GM19043 (cell line): ENCODE measurements at regions not wholly inside any gene's neighbourhood (a gene's known extent, or its start where the extent isn't known, plus 50 kb on each side); places are given as distances from the start of the nearest gene placed in this dataset.
"Not testable (repeated sequence)": the region's sequence is repeated elsewhere in the genome, so short reads cannot be mapped to it uniquely, and the experiment has no call there.

Source experiments
- ATAC-seq: cut with Tn5 transposase; IDR thresholded peaks from one replicate; pipeline ENCODE4 v1.9.1; 2021; ENCODE audit warnings: low read depth; ENCODE audit not compliant: unreplicated experiment

DNA sequence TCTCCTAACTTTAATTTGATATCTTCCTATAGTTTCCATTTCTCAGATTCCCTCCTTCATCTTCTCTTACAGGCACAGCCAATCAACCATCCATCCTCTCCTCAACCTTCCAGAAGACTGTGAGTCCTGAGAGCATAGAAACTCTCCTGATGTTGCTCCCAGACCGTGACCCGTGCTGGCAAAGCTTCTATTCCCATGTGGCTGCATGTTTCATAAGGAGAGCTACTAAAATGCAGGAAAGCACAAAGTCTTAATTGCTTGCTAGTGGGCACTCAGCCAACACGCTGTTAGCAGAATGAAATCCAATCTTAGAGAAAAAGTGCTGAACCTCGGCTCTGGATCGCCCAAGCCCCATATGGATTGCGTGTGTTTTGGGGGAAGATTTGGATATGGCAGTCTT, 1244.7 kb upstream of the ZEB2 start:
- no peak for ATAC-seq

DNA sequence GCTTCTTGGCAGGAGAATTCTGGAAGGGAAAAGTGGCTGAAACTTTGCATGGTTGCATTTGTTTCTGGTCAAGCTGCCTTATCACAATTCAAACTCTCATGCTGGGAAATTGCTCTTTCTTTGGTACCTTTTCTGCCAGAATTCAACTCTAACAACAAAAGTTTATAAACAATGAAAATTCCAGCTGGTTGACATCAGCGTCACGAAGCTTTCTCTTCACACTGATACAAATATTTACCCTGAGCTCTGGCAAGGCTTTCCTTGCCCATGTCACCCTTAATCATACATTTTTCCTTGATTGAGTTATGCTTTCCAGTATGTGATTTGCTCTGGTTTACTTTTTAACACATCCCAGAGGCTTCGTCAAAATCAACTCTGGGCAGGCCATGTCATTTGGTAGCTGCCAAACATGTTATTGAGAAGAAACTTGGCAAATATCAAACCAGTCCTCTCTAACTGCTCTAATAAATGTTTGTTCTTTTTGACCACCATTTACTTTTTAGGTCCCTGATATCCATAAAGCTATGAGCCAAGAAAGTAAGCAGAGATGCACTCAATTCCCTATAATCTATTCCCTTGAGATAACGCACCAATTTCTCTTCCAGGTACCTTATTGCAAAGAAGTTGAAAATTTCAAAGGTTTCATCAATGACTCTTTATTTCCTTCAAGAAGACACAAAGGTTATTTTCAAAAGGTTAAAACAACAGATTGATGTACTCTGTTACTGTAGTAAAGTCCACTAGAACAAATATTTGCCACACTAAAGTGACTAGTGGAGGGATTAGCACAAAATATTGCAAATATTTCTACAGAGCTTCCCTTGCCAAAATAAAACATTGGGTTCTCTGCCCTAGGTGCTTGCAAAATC, 1241.1 kb upstream of the ZEB2 start:
- no peak for ATAC-seq

DNA sequence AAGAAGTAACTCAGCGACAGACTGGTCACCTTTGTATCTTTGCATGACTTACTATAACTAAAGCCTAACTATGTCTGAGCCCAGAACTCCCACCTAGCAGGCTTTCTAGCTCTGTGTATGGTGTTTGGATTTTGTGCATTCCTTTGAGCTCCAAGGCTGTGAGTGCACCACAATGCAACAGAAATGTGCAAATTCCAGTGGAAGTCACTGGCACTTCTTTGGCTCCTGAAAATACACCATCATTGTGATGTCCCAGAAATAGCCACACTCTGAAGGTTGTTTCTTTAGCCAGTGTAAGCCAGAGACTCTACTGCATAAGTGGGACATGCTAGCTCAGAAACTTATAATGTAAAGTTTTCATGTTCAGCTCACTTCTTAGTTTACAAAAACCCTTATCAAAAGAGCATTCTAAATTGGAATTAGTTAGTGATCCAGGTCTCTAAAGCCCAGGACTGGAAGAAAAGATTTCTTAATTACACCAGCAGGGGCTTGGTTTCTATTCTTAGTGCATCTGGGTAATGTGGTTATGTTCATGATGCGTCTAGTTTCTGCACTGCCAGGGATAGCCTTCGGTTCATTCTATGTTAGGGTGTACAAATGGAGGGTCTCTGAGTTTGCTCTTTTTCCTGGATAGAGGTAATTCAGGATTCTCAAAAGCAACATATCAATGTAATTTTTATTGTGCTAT, 1239.5 kb upstream of the ZEB2 start:
- no peak for ATAC-seq

DNA sequence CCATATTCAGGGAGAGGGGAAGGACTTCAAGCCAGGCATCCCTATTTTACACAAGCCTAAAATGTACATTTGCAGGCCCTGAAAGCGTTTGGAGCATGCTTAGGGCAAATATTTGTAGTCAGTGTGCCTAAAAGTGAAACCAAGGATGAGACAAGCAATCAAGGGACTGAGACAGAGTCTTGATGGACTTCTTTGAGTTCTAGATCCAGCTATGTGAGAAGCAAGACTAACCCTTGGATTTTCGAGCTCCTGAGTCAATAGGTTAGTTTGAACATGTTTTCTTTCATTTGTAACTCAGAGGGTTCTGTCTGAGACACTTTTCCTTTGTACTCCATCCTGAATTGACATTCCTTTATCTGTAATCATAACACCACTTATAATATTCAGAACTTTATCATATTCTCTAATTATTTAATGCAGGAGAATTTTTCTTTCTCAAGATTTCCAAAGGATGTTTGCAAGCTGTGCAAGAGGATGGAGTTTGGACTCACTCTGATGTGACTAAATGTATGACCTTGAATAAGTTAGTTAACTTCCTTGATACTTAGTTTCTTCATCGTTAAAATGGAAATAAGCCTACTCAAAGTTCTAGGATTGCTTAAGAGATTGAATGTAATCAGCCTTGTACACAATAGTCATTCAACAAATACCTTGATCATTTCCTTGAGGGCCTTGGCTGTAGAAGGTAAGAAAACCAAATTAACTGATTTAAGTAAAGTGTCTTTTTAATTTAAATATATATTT, 1237.8 kb upstream of the ZEB2 start:
- ATAC-seq: no peak

DNA sequence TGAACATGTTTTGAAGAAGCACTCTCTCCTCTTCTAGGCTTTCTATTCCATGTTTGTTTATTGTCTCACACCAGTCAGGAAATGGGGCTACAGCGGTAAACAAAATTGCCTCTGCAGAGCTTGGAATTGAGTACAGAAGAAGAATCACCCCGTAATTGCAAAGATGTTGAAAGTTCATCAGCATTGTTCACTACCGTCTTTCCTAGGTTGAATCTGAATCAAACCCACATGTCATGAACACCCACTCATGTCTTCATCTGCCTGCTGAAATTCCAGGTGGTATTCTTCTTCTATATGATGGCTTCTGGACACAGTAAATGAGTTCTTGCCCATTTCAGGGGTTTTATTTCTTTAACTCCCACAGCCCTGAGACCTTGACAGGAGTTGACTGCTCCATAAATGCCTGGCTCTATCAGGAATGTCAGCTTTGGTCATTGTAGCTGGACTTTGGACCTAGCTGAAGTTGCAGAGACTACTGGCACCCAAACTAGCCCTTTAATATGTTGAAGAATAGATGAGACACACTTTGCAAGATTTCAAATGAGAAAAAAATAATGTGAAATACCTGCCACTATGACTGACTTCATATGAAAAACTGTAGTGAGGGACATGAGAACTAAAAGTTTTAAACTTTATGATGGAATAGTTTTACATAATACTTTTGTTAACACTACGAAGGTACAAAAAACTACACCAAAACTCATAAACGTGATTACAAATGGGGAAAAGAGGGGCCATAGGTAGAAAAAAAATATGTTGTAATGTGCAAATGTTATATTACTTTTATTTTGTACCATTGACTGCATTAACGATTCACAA, 1235.3 kb upstream of the ZEB2 start:
- no peak for ATAC-seq

DNA sequence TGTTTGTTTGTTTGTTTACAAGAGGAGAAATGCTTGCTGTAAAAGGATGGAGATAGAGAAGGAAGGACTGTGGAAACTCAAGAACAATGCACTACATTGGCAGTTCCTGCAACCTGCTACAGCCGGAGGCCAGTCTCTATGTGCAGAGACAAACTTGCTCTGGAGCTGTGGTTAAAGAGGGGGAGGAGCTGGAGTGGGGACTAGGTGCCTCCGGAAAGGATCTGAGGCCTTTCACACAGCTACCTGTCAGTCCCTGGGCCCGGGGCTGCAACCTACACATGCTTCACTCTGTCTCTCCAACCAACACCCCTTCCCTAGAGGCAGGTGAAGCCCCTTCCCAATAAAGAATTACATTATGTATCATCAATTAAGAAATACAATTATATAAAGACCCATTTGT, 1234.0 kb upstream of the ZEB2 start:
- ATAC-seq: no peak

DNA sequence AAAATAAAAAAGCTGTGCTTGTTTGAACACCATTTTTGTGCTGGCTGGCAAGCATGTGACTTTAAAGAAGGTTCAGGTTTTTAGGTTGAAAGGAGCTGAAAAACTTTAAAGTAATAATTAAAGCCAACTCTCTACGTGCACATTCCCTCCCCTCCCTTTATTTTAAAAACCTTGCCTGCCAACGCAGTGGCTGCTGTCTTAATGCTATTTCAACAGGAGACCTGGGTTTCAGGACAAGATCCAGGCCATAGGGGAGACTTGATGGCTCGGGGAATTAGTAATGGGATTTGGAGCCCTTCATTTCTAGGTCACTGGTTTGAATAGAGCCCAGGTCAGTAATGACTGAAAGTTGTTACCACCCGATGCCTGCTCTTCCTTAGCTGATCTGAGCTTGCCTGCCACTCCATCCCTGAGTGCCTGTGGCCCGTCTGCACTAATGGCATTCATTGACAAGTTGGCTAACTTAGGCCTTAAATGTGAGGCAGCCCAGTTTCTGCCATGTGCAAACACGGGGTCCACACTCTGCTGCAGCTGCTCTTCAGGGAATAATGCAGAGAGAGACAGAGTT, 1233.2 kb upstream of the ZEB2 start:
- no peak for ATAC-seq

DNA sequence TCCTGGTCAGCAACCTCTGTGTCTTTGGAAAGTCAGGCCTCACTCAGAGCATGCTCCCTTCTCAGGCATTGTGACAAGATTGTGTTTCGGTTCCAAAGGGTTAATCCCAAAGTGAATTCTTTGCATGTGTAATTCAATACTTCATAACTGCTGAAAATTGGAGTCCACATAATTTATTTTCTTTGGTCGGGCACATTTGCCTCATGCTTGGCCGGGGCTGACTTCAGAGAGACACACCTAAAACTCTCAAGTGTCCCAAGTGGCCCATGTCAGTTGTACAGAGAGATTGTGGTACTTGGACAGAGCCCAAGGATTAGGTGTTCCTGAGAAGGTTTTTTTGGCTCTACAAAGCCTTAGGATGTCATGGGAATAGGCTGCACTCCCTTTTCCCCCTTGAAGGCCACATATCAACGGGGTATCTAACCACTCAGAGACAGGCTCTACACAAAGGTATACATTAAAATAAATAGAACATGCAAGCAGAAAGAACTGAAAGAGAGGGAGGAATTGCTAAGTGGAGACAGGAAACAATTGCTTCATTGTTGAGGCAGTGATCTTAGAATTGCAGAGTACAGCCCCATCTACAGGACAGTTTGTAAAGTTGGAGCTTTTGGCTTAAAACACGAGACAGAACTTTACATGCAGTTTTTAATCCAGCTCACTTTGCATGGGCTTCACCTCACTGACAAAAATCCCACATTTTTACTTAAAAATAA, 1232.3 kb upstream of the ZEB2 start:
- ATAC-seq: peak; percentile 29

DNA sequence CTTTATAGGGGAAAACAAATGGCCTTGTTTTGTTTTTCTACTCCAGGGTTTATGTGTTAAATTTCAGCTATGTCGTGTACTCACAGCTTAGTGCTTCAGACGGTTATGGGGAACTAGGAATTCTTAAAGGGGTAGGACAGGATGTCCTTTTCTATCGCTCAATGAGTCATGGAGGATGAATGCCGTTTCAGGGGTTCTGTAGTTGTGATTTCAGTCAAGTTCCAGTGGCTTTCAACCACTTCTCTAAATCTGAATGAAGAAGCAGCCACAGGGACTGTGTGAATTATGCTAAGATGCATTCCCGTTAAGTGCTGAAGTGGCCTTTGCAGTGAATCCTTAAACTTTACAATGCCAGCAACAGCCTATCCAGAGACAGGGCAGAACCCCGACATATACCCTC, 1231.7 kb upstream of the ZEB2 start:
- ATAC-seq: peak; percentile 80

DNA sequence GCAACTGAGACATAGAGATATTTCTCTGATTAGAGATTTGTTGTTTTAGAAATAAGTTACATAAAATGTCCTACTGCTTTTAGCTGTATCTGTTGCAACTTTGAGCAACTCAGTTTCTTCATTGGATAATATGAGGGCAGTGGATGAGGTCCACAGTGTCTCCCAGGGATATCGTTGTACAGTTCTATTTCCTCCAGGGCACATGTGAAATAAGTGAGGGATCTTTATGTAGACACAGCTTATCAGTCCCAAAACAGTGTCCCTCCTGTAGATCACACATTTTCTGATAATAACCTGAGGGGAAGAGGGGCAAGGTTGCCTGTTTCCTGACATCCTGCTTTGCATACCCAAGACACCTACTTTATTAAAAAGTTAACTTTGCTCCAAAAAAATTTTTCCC, 1231.2 kb upstream of the ZEB2 start:
- no peak for ATAC-seq

DNA sequence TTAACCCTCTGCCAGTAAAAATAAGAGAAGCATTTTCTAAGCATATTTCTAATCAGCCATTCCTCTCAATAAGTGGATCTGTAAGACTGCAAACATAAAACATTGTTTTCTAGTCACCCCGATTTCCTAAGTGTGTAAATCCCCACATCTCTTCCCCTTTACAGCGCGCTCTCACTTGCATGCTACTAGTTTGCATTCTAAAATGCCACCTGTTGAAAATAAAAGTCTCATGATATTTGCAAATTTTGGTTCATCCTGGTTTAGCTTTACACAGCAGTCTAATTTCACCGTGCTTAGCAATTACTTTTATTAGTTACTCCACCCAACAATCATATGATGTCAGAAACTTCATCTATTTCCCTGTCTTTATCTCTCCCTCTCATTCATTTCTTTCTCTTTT, 1230.7 kb upstream of the ZEB2 start:
- ATAC-seq: no peak

DNA sequence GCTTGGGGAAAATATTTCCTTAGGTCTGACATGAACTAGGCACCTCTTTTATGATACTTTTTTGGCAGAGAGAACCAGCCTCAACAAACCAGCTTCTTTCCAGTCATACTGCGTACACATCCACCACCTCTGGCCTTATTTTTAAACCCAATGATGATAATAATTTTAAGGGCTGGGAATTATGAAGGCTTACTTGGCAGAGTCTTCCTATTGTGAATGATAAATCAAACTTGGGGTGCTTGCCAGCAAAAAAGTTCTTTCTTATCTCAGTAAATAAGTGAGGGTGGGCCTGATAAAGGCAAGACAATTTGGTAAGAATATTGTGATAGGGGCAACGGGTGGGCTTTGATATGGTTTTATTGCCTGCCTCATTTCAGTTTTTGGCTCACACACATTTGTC, 1230.2 kb upstream of the ZEB2 start:
- no peak for ATAC-seq

DNA sequence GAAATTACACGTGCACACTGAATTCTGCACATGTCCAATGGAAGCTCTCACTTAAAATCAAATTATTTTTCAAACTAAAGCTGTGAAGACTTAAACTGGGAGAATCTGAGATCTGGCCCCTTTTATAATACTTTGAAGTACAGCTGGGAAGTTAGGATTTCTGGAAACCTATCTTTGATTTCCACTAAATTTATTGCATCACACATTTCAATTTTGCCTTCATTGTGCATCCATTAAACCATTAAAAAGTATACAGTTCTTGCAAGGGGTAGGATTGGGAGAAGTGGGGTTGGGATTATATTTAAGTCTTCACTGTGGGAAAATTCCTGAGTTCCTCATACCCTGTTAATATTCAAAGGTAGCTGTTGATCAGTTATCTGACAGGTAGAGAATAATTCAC, 1229.6 kb upstream of the ZEB2 start:
- no peak for ATAC-seq

DNA sequence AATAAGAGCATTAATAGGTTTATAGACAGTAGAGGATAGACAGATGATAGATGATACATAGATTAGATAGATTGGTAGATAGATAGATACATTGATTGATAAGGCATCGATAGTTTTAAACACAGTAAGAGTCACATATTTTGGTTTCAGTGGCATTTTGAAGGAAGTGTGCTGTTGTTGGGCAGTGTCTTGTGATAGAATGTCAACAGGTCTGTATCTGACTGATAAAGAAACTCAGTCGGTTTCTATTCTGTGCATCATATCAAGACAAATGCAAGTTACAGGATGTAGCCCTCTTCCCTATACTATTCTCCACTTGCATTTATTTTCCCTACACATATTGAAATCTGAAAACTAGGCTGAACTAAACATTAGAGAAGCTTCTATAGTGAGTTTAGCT, 1229.0 kb upstream of the ZEB2 start:
- ATAC-seq: peak; percentile 46

DNA sequence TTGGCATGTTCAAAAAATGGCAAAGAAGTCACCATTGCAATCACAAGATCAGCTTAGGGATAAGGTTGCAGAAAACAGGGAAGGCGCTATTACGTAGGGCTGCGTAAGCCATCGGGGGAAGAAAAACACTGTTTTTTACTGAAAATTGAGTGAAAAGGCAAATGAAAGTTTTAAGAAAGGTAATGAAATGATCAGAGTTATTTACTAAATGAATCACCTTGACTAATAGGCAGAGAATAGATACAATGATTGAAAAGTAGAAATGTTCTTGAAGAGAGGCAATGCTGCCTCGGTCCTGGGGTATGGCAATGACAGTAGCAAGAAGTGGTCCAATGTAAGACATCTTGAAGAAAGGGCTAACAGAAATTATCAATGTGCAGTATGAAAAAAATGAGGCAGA, 1227.8 kb upstream of the ZEB2 start:
- ATAC-seq: no peak

DNA sequence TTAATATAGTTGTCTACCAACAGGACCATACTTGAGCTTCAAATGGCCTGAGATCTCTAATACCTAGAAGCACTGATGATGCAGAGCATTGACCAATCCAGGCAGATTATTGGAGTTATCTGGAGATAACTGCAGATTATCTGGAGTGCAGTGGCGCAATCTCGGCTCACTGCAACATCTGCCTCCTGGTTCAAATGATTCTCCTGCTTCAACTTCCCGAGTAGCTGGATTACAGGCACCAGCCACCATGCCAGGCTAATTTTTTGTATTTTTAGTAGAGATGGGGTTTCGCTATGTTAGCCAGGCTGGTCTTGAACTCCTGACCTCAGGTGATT, 1225.4 kb upstream of the ZEB2 start:
- not testable (repeated sequence) for ATAC-seq

DNA sequence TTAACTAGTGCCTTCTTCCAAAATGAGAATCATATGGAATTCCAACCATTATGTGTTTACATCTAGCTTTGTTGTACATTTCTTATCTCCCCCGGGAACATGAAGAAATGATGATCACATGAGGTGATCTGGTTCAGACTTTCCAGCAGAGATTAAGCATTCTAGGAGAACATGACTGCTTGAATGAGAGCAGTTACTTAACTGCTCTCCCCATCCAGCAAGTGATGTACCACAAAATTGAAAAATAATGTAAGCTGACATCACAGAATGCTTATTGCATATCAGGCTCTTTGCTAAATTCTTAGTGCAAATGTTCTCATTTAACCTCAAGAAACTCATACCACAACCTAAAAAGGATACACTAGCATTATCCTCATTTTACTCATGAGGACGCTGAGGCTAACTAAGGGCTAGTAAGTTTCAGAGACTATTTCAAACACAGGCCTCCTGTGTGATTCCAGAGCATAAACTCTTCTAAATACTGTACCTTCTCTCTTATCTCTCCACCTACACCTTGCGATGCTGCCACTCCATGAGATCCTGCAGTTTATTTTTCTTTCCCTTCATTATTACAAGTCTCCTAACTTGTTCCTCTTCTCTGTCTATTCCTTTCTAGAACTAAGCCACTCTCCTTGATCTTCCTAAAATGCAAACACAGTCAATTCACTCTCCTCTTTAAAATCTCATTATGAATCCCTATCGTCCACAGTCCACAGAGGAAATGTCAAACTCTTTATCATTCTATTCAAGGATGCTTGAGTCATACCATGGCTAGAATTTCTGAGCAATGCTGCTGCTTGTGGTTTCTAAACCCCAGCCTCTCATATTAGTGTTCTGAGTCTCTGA, 1224.8 kb upstream of the ZEB2 start:
- peak; percentile 54 for ATAC-seq

DNA sequence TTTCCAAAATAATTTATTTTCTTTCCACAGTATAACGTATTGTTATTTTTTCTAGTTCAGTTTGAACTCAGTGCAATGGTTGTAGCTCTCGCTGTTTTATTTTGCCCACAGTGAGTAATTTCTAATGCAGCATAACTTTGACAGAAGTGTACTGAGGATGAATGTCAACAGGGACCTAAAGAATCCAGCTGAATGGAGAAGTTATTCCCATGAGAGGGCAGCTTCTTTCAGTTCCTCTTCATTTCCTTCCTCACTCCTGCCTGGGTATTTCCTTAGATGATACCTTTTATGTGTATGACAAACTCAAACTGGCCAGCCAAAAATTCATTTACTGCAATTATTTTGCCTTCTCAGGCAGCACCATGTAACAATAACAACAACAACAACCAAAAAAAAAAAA, 1223.1 kb upstream of the ZEB2 start:
- ATAC-seq: no peak

DNA sequence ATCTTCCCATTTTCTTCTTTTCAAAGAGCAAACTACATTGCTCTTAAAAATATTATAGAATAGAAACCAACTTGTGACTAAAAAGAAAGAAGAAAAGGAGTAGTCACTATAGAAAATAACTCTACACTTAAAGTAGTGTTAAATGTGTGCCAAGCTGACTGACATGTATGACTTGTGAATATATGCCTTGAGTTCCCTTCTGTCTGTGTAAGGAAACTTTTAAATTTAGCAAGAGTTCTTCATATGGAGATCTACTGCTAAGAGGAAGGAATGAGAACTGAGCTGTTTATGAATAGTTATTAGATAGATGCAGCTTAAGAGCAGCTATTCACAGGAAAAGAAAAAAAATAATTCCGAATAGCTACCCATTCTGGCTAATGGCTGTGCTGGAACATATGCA, 1221.7 kb upstream of the ZEB2 start:
- ATAC-seq: no peak
